ENCODE measurements at regions not wholly inside any gene's neighbourhood (a gene's known extent, or its start where the extent isn't known, plus 50 kb on each side); places are given as distances from the start of the nearest gene placed in this dataset.
"Not testable (repeated sequence)": the region's sequence is repeated elsewhere in the genome, so short reads cannot be mapped to it uniquely, and the experiment has no call there.

- not testable (repeated sequence) for ATAC-seq
These were observed 271.1 kb upstream of the PRKD1 start for GRCh38 chr14:30198720-30199119.

GRCh38 chr14:30204431-30204980 is 276.9 kb upstream of the PRKD1 start:
- no peak for DNase-seq
- intact Hi-C loops (cut with DNase I, micrococcal nuclease): no loop called here
- no peak for ATAC-seq

More at GRCh38 chr14:30198720-30199119, 271.1 kb upstream of the PRKD1 start:
- DNase-seq; intact Hi-C loops (cut with DNase I, micrococcal nuclease): not testable (repeated sequence)

GRCh38 chr14:30209136-30209535 is 281.5 kb upstream of the PRKD1 start:
- no peak for DNase-seq
- intact Hi-C loops (cut with DNase I, micrococcal nuclease): no loop called here
- no peak for ATAC-seq

- ATAC-seq (no peak), DNase-seq (no peak)
- intact Hi-C loops (cut with DNase I, micrococcal nuclease): loop anchor here in 1 of 2 donors (10.0 kb wide), 2 partner anchors 656 to 1456 kb away; no protein-coding TSS in a partner anchor
These were observed 283.0 kb upstream of the PRKD1 start for GRCh38 chr14:30210630-30211029.

- ATAC-seq (no peak), DNase-seq (no peak)
- intact Hi-C loops (cut with DNase I, micrococcal nuclease): loop anchor here in 1 of 2 donors (10.0 kb wide), 2 partner anchors 657 to 1457 kb away; no protein-coding TSS in a partner anchor
These were observed 283.7 kb upstream of the PRKD1 start for GRCh38 chr14:30211326-30211725.

GRCh38 chr14:30214014-30214413 is 286.4 kb upstream of the PRKD1 start:
- intact Hi-C loops (cut with DNase I, micrococcal nuclease): loop anchor here in 1 of 2 donors (10.0 kb wide), 2 partner anchors 659 to 1459 kb away; no protein-coding TSS in a partner anchor
- DNase-seq: no peak
- ATAC-seq: no peak

GRCh38 chr14:30214461-30215090 is 286.9 kb upstream of the PRKD1 start:
- no peak for ATAC-seq
- intact Hi-C loops (cut with DNase I, micrococcal nuclease): loop anchor here in 1 of 2 donors (10.0 kb wide), 2 partner anchors 660 to 1460 kb away; no protein-coding TSS in a partner anchor
- no peak for DNase-seq

GRCh38 chr14:30218907-30219306 is 291.3 kb upstream of the PRKD1 start:
- intact Hi-C loops (cut with DNase I, micrococcal nuclease): loop anchor here in 1 of 2 donors (10.0 kb wide), 2 partner anchors 664 to 1464 kb away; no protein-coding TSS in a partner anchor
- DNase-seq: no peak

GRCh38 chr14:30221546-30221945 is 293.9 kb upstream of the PRKD1 start:
- DNase-seq: no peak
- no peak for ATAC-seq
- intact Hi-C loops (cut with DNase I, micrococcal nuclease): no loop called here

More at GRCh38 chr14:30218907-30219306, 291.3 kb upstream of the PRKD1 start:
- no peak for ATAC-seq

- DNase-seq (peak; percentile 22 to 29), ATAC-seq (peak; percentile 71)
- intact Hi-C loops (cut with DNase I, micrococcal nuclease): no loop called here
These were observed 295.7 kb upstream of the PRKD1 start for GRCh38 chr14:30223385-30223785.

- intact Hi-C loops (cut with DNase I, micrococcal nuclease): no loop called here
- ATAC-seq (no peak), DNase-seq (no peak)
These were observed 296.3 kb upstream of the PRKD1 start for GRCh38 chr14:30223966-30224365.

GRCh38 chr14:30225176-30225575 is 297.5 kb upstream of the PRKD1 start:
- DNase-seq: no peak
- intact Hi-C loops (cut with DNase I, micrococcal nuclease): no loop called here
- no peak for ATAC-seq

GRCh38 chr14:30227436-30227835 is 299.8 kb upstream of the PRKD1 start:
- intact Hi-C loops (cut with DNase I, micrococcal nuclease): no loop called here
- no peak for ATAC-seq
- peak in 1 of 2 donors; percentile 8 for DNase-seq

GRCh38 chr14:30227876-30228275 is 300.2 kb upstream of the PRKD1 start:
- DNase-seq: no peak
- ATAC-seq: no peak

GRCh38 chr14:30230719-30231118 is 303.1 kb upstream of the PRKD1 start:
- ATAC-seq (no peak), DNase-seq (no peak)
- intact Hi-C loops (cut with DNase I, micrococcal nuclease): no loop called here

More at GRCh38 chr14:30227876-30228275, 300.2 kb upstream of the PRKD1 start:
- intact Hi-C loops (cut with DNase I, micrococcal nuclease): no loop called here

GRCh38 chr14:30234966-30235365 is 307.3 kb upstream of the PRKD1 start:
- intact Hi-C loops (cut with DNase I, micrococcal nuclease): no loop called here
- DNase-seq: no peak
- no peak for ATAC-seq

- intact Hi-C loops (cut with DNase I, micrococcal nuclease): no loop called here
- ATAC-seq (no peak), DNase-seq (no peak)
These were observed 307.8 kb upstream of the PRKD1 start for GRCh38 chr14:30235485-30235884.

GRCh38 chr14:30238936-30239335 is 311.3 kb upstream of the PRKD1 start:
- DNase-seq: no peak
- ATAC-seq: no peak
- intact Hi-C loops (cut with DNase I, micrococcal nuclease): no loop called here

GRCh38 chr14:30240018-30240417 is 312.4 kb upstream of the PRKD1 start:
- DNase-seq (no peak), ATAC-seq (no peak)
- intact Hi-C loops (cut with DNase I, micrococcal nuclease): no loop called here

- DNase-seq: no peak
- intact Hi-C loops (cut with DNase I, micrococcal nuclease): no loop called here
These were observed 313.0 kb upstream of the PRKD1 start for GRCh38 chr14:30240685-30241084.

More at GRCh38 chr14:30240685-30241084, 313.0 kb upstream of the PRKD1 start:
- ATAC-seq: no peak
